PFSK-1 (cell line): ENCODE measurements at regions not wholly inside any gene's neighbourhood (a gene's known extent, or its start where the extent isn't known, plus 50 kb on each side); places are given as distances from the start of the nearest gene placed in this dataset.

Source experiments
- SIN3A ChIP-seq: IDR thresholded peaks from 2 replicates; pipeline ENCODE4 v1.6.1; 2012; ENCODE audit warnings: mild to moderate bottlenecking, low read length, moderate library complexity, borderline replicate concordance; ENCODE audit not compliant: insufficient read depth
- TAF1 ChIP-seq: IDR thresholded peaks from 2 replicates; pipeline ENCODE4 v1.6.1; 2012; ENCODE audit warnings: low read length, control low read depth, borderline replicate concordance; ENCODE audit not compliant: insufficient read depth
- TF ChIP-seq, protein P1 (sequence below), 2 experiments: IDR thresholded peaks; 2 replicates each; pipeline versions ENCODE4 v1.6.1 to v1.8.0; 2011 to 2012; ENCODE audit warnings: low read depth in 2 of 2, low read length in 2 of 2, control low read depth in 1 of 2, inconsistent platforms in 1 of 2, mild to moderate bottlenecking in 1 of 2, moderate library complexity in 1 of 2; ENCODE audit not compliant: insufficient read depth in 1 of 2

DNA sequence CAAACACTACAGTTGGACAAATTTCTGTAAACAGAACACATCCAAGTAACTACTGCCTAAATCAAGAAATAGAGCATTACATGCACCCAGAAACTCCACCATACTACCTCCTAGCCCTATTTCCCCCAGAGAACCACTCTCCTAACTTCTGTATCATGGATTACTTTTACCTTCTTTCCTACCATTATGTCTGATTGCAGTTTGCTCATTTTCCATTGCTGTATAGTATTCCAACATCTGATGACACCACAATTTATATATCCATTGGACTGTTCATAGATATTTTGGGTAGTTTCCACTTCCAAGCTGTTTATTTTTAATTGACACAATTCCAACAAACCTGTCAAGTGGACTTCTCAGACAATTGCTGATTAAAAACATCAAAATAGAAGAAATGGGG lies 271.1 kb downstream of the CDC5L start:
- TF ChIP-seq TAF1 (no peak), SIN3A (no peak)
- TF ChIP-seq, protein P1, sequence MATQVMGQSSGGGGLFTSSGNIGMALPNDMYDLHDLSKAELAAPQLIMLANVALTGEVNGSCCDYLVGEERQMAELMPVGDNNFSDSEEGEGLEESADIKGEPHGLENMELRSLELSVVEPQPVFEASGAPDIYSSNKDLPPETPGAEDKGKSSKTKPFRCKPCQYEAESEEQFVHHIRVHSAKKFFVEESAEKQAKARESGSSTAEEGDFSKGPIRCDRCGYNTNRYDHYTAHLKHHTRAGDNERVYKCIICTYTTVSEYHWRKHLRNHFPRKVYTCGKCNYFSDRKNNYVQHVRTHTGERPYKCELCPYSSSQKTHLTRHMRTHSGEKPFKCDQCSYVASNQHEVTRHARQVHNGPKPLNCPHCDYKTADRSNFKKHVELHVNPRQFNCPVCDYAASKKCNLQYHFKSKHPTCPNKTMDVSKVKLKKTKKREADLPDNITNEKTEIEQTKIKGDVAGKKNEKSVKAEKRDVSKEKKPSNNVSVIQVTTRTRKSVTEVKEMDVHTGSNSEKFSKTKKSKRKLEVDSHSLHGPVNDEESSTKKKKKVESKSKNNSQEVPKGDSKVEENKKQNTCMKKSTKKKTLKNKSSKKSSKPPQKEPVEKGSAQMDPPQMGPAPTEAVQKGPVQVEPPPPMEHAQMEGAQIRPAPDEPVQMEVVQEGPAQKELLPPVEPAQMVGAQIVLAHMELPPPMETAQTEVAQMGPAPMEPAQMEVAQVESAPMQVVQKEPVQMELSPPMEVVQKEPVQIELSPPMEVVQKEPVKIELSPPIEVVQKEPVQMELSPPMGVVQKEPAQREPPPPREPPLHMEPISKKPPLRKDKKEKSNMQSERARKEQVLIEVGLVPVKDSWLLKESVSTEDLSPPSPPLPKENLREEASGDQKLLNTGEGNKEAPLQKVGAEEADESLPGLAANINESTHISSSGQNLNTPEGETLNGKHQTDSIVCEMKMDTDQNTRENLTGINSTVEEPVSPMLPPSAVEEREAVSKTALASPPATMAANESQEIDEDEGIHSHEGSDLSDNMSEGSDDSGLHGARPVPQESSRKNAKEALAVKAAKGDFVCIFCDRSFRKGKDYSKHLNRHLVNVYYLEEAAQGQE (IDR thresholded peaks at IDR 0.05; ENCODE audit: insufficient read depth in 1 of 2, low read depth in 2 of 2, low read length in 2 of 2): no peak
